Stimulated activated CD4-positive, alpha-beta T cell treated with anti-CD3 and anti-CD28 coated beads, Interleukin-12 subunit alpha, Interleukin-12 subunit beta, amount 100 ng/mL, for 24 hours (primary cell): ENCODE measurements at regions not wholly inside any gene's neighbourhood (a gene's known extent, or its start where the extent isn't known, plus 50 kb on each side); places are given as distances from the start of the nearest gene placed in this dataset.
"Not testable (repeated sequence)": the region's sequence is repeated elsewhere in the genome, so short reads cannot be mapped to it uniquely, and the experiment has no call there.

ENCODE experiments used
- DNase-seq, 2 experiments: peaks; one replicate each; pipeline ENCODE4 v3.0.0-alpha.2; 2020; ENCODE audit warnings: low read depth in 2 of 2

GRCh38 chr4:74544655-74545361 is 99.9 kb downstream of the AREG start:
- DNase-seq = no peak

- DNase-seq = no peak
Observed at GRCh38 chr4:74545448-74545847, 100.5 kb downstream of the AREG start.

- no peak for DNase-seq
Observed at GRCh38 chr4:74546057-74546456, 101.1 kb downstream of the AREG start.

- no peak for DNase-seq
Observed at GRCh38 chr4:74547042-74547441, 102.1 kb downstream of the AREG start.

- DNase-seq = no peak
Observed at GRCh38 chr4:74548561-74548960, 103.6 kb downstream of the AREG start.

GRCh38 chr4:74549936-74550335 is 105.0 kb downstream of the AREG start:
- no peak for DNase-seq

GRCh38 chr4:74555231-74555630 is 110.3 kb downstream of the AREG start:
- DNase-seq = no peak

GRCh38 chr4:74555843-74556242 is 110.9 kb downstream of the AREG start:
- no peak for DNase-seq

GRCh38 chr4:74559853-74560252 is 114.9 kb downstream of the AREG start:
- DNase-seq = no peak

- DNase-seq = no peak
Observed at GRCh38 chr4:74567981-74568380, 123.0 kb downstream of the AREG start.

GRCh38 chr4:74570095-74570494 is 125.2 kb downstream of the AREG start:
- no peak for DNase-seq

- DNase-seq = no peak
Observed at GRCh38 chr4:74578329-74578728, 133.4 kb downstream of the AREG start.

- not testable (repeated sequence) for DNase-seq
Observed at GRCh38 chr4:74578865-74579264, 133.9 kb downstream of the AREG start.

- no peak for DNase-seq
Observed at GRCh38 chr4:74583089-74583700, 138.3 kb downstream of the AREG start.

- DNase-seq = no peak
Observed at GRCh38 chr4:74583757-74584156, 138.8 kb downstream of the AREG start.

- DNase-seq = no peak
Observed at GRCh38 chr4:74588350-74588749, 143.4 kb downstream of the AREG start.

GRCh38 chr4:74590476-74590875 is 145.5 kb downstream of the AREG start:
- DNase-seq = no peak

- DNase-seq = no peak
Observed at GRCh38 chr4:74598611-74599325, 153.8 kb downstream of the AREG start.

- no peak for DNase-seq
Observed at GRCh38 chr4:74603186-74603585, 158.2 kb downstream of the AREG start.

GRCh38 chr4:74608151-74608949 is 163.4 kb downstream of the AREG start:
- DNase-seq = no peak

GRCh38 chr4:74610491-74610890 is 165.6 kb downstream of the AREG start:
- DNase-seq = no peak

- DNase-seq = no peak
Observed at GRCh38 chr4:74612837-74613236, 167.9 kb downstream of the AREG start.
